K562 (cell line): ENCODE measurements at regions not wholly inside any gene's neighbourhood (a gene's known extent, or its start where the extent isn't known, plus 50 kb on each side); places are given as distances from the start of the nearest gene placed in this dataset.

ENCODE experiments used
- ATAC-seq: fragments of 200-7000 bp; cut with Tn5 transposase; 3 replicates; pipeline ENCODE4 v1.9.1; 2020; ENCODE audit warnings: moderate library complexity
- BruUV-seq: library from RNA; stranded (reverse); fragments of 400-500 nt; replicated peaks from 2 replicates; lab custom pipeline; 2021; lab: Mats Ljungman, UMichigan
- CTCF ChIA-PET: fragments of 300-600 bp; formaldehyde crosslinking; extraction: SDS; loops from one replicate; lab custom pipeline; 2021; ENCODE audit warnings: low intra/inter-chr PET ratio; lab: Yijun Ruan, JAX
- POLR2A ChIA-PET: fragments of 300-600, 350-650 bp; sonication (Branson Sonifier 250); formaldehyde crosslinking; extraction: SDS; loops from one replicate; lab custom pipeline; 2021; ENCODE audit warnings: antibody characterized with exemption, inconsistent platforms; lab: Yijun Ruan, JAX
- DNase-seq, 4 experiments: peaks; one replicate each; pipeline versions ENCODE4 v3.0.0 to v3.0.0-alpha.2; 2011 to 2018; ENCODE audit warnings: low spot score in 3 of 4, mixed read lengths in 3 of 4; ENCODE audit errors: extremely low read depth in 1 of 4
- FAIRE-seq: peaks from 2 replicates; lab custom pipeline; 2011; peaks lifted over from hg19 to GRCh38; lab: Jason Lieb, UNC
- H2AFZ ChIP-seq: 2 replicates; pipeline ENCODE4 v1.6.0; 2011; ENCODE audit warnings: low read depth, low read length, control low read depth, inconsistent platforms
- H3K27ac ChIP-seq: fragments of 200-600 bp; 3 replicates; pipeline ENCODE4 v1.8.0; 2011; ENCODE audit warnings: low read depth, mild to moderate bottlenecking, control low read depth, inconsistent platforms, low read length, moderate library complexity, mixed read lengths; ENCODE audit errors: extremely low read depth
- H3K27me3 ChIP-seq, 2 experiments: fragments of 300-600 bp in 1 of 2; 2 replicates in 1 of 2; 3 replicates in 1 of 2; pipeline versions ENCODE4 v1.6.0 to v1.8.0; 2011; ENCODE audit warnings: inconsistent platforms in 2 of 2, low read length in 2 of 2, mild to moderate bottlenecking in 1 of 2, mixed read lengths in 1 of 2, moderate library complexity in 1 of 2; ENCODE audit not compliant: control insufficient read depth in 2 of 2, insufficient read depth in 2 of 2
- H3K36me3 ChIP-seq: fragments of 300-600 bp; 3 replicates; pipeline ENCODE4 v1.8.0; 2011; ENCODE audit warnings: mild to moderate bottlenecking, low read length, inconsistent platforms; ENCODE audit not compliant: control insufficient read depth, insufficient read depth
- H3K4me1 ChIP-seq, 2 experiments: fragments of 200-600 bp in 1 of 2; replicated peaks in 1 of 2; 2 replicates in 1 of 2; 3 replicates in 1 of 2; pipeline versions ENCODE4 v1.5.1 to v1.8.0; 2011; ENCODE audit warnings: inconsistent platforms in 2 of 2, low read length in 2 of 2, mild to moderate bottlenecking in 1 of 2, mixed read lengths in 1 of 2, moderate library complexity in 1 of 2; ENCODE audit not compliant: control insufficient read depth in 2 of 2, insufficient read depth in 2 of 2
- H3K4me2 ChIP-seq: 2 replicates; pipeline ENCODE4 v1.6.1; 2011; ENCODE audit warnings: low read length, control low read depth, inconsistent platforms, mixed read lengths; ENCODE audit not compliant: insufficient read depth
- H3K4me3 ChIP-seq: fragments of 200-600 bp; sonication (generic), shearing (Covaris generic); 2 replicates; pipeline ENCODE4 v1.5.1; 2016; ENCODE audit warnings: control low read depth, inconsistent platforms
- H3K79me2 ChIP-seq: fragments of 200-600 bp; 3 replicates; pipeline ENCODE4 v1.8.0; 2011; ENCODE audit warnings: low read length, inconsistent platforms; ENCODE audit not compliant: control insufficient read depth, insufficient read depth
- H3K9ac ChIP-seq, 2 experiments: 2 replicates each; pipeline versions ENCODE4 v1.6.0 to v1.6.1; 2011; ENCODE audit warnings: low read depth in 2 of 2, low read length in 2 of 2, control low read depth in 1 of 2, inconsistent platforms in 1 of 2, mild to moderate bottlenecking in 1 of 2, mixed read lengths in 1 of 2; ENCODE audit not compliant: insufficient read depth in 1 of 2
- H3K9me1 ChIP-seq: one replicate; pipeline ENCODE4 v1.6.0; 2011; ENCODE audit warnings: inconsistent platforms, mild to moderate bottlenecking, low read length, moderate library complexity; ENCODE audit not compliant: control insufficient read depth, insufficient read depth
- H3K9me3 ChIP-seq: replicated peaks from 2 replicates; pipeline ENCODE4 v1.5.1; 2011; ENCODE audit warnings: low read depth, low read length, inconsistent platforms; ENCODE audit not compliant: control insufficient read depth, insufficient read depth
- H4K20me1 ChIP-seq: replicated peaks from 2 replicates; pipeline ENCODE4 v1.6.1; 2011; ENCODE audit warnings: low read length, inconsistent platforms, mixed read lengths; ENCODE audit not compliant: control insufficient read depth, insufficient read depth
- ATF7 ChIP-seq: fragments of 450-650 bp; IDR thresholded peaks from 2 replicates; pipeline ENCODE4 v1.7.1; 2014; ENCODE audit warnings: mild to moderate bottlenecking, moderate library complexity
- CREB1 ChIP-seq, 2 experiments: sonication (generic) in 1 of 2; formaldehyde crosslinking in 1 of 2; IDR thresholded peaks; 2 replicates each; pipeline versions ENCODE4 v1.6.1 to v1.8.0; 2012 to 2022; ENCODE audit warnings: inconsistent platforms in 1 of 2, mild to moderate bottlenecking in 1 of 2, missing genetic modification reagents in 1 of 2, moderate library complexity in 1 of 2
- CREB3L1 ChIP-seq: fragments of 450-650 bp; IDR thresholded peaks from 2 replicates; pipeline ENCODE4 v1.6.1; 2014; ENCODE audit warnings: low read depth, mild to moderate bottlenecking, moderate library complexity, borderline replicate concordance
- DIDO1 ChIP-seq: fragments of 450-650 bp; IDR thresholded peaks from 2 replicates; pipeline ENCODE4 v1.6.1; 2016; ENCODE audit warnings: low read depth, missing biosample characterization, missing genetic modification characterization
- DPF2 ChIP-seq: fragments of 450-650 bp; IDR thresholded peaks from 2 replicates; pipeline ENCODE4 v1.6.1; 2016
- FOXJ2 ChIP-seq: fragments of 200-800 bp; sonication (Bioruptor generic); IDR thresholded peaks from 2 replicates; pipeline ENCODE4 v1.6.1; 2016; ENCODE audit warnings: missing genetic modification characterization, missing compliant biosample characterization
- GABPA ChIP-seq: fragments of 200-800 bp; sonication (Bioruptor generic); conservative IDR thresholded peaks from 2 replicates; pipeline ENCODE4 v1.6.1; 2016; ENCODE audit warnings: low read depth, missing genetic modification characterization, missing compliant biosample characterization
- HNRNPLL ChIP-seq: fragments of 200-400 bp; formaldehyde crosslinking; IDR thresholded peaks from 2 replicates; pipeline ENCODE4 v1.6.1; 2017; ENCODE audit warnings: low read length, low read depth, mild to moderate bottlenecking; ENCODE audit not compliant: poor library complexity, severe bottlenecking
- IRF9 ChIP-seq: fragments of 450-650 bp; IDR thresholded peaks from 2 replicates; pipeline ENCODE4 v1.6.1; 2016; ENCODE audit warnings: missing biosample characterization, missing genetic modification characterization
- NR2C1 ChIP-seq, 2 experiments: fragments of 450-650 bp; IDR thresholded peaks; 2 replicates each; pipeline ENCODE4 v1.6.1; 2017; ENCODE audit warnings: mild to moderate bottlenecking in 2 of 2, antibody characterized with exemption in 1 of 2, inconsistent platforms in 1 of 2, missing compliant biosample characterization in 1 of 2, missing genetic modification characterization in 1 of 2
- POLR2B ChIP-seq: fragments of 450-650 bp; IDR thresholded peaks from 2 replicates; pipeline ENCODE4 v1.6.1; 2018; ENCODE audit warnings: low read depth; ENCODE audit not compliant: partially characterized antibody
- SMAD1 ChIP-seq: fragments of 150-350 bp; IDR thresholded peaks from 2 replicates; pipeline ENCODE4 v1.6.1; 2014; ENCODE audit warnings: low read length, low read depth; ENCODE audit not compliant: partially characterized antibody
- TCF7 ChIP-seq: sonication (generic); IDR thresholded peaks from 2 replicates; pipeline ENCODE4 v1.6.1; 2016; ENCODE audit warnings: antibody characterized with exemption, borderline replicate concordance
- ZFP30 ChIP-seq: fragments of 250-450 bp; sonication (Bioruptor Pico); IDR thresholded peaks from 2 replicates; pipeline ENCODE4 v1.8.0; 2022; ENCODE audit warnings: moderate library complexity, mild to moderate bottlenecking, inconsistent platforms, borderline replicate concordance
- ZFP91 ChIP-seq: sonication (generic); formaldehyde crosslinking; IDR thresholded peaks from 2 replicates; pipeline ENCODE4 v1.8.0; 2022; ENCODE audit warnings: mild to moderate bottlenecking, missing genetic modification reagents
- ZNF134 ChIP-seq: fragments of 250-450 bp; sonication (Bioruptor Pico); conservative IDR thresholded peaks from 2 replicates; pipeline ENCODE4 v1.4.0; 2020
- ZNF280B ChIP-seq: fragments of 250-450 bp; sonication (Bioruptor Pico); IDR thresholded peaks from 2 replicates; pipeline ENCODE4 v1.5.1; 2021; ENCODE audit warnings: mild to moderate bottlenecking
- ZNF766 ChIP-seq: fragments of 200-800 bp; sonication (Bioruptor generic); conservative IDR thresholded peaks from 2 replicates; pipeline ENCODE4 v1.6.1; 2016; ENCODE audit warnings: missing genetic modification characterization, missing compliant biosample characterization
- WGBS: fragments of 100-300 bp; shearing (Covaris generic); methylation state at CpG from one replicate; pipeline ENCODE4 v1.1.6; 2016; ENCODE audit warnings: low coverage, mixed read lengths; ENCODE audit not compliant: insufficient coverage; ENCODE audit errors: missing lambda C conversion rate; 5-methylcytosine and 5-hydroxymethylcytosine counted together
- in situ Hi-C: fragments of 300-500 bp; cut with MboI; formaldehyde crosslinking; loops from 4 replicates; pipeline ENCODE4 v1.15.0; 2018; ENCODE audit warnings: inconsistent platforms, mixed read lengths
- intact Hi-C: fragments of 100-400 bp; cut with micrococcal nuclease; formaldehyde crosslinking; loops from 2 replicates; pipeline ENCODE4 v1.14.2; 2022

GRCh38 chr4:156238171-156238570 lies 284.5 kb upstream of the CTSO start:
- no peaks in the 10 kb centered on the region for H3K79me2 ChIP-seq
- intact Hi-C loops (no loop called here), in situ Hi-C loops (no loop called here)
- H3K9me3 ChIP-seq, result no peaks in the 10 kb centered on the region
- ATAC-seq (no peak), DNase-seq (no peak), FAIRE-seq (no peak)
- 0% methylated on average over 2 of the region's 3 CpGs for WGBS
- TF ChIP-seq IRF9 (tag) (no peak), CREB3L1 (no peak), DIDO1 (tag) (no peak), CREB1 (IDR thresholded peaks at IDR 0.05) (no peak), CREB1 (CRISPR knock-in tag; IDR thresholded peaks at IDR 0.05) (no peak), TCF7 (no peak), NR2C1 (IDR thresholded peaks at IDR 0.05) (no peak), NR2C1 (tag; IDR thresholded peaks at IDR 0.05) (no peak), HNRNPLL (no peak), ZNF766 (CRISPR knock-in tag) (no peak), POLR2B (no peak), ZFP91 (CRISPR knock-in tag) (no peak), SMAD1 (no peak), FOXJ2 (tag) (no peak), ZFP30 (CRISPR knock-in tag) (no peak), GABPA (no peak), DPF2 (no peak), ZNF134 (no peak), ZNF280B (no peak), ATF7 (no peak)
- H3K4me3 ChIP-seq, result no peak overlapping the region
- no peaks in the 10 kb centered on the region for H3K9me1 ChIP-seq
- CTCF ChIA-PET, result no interaction called here
- no peaks in the 10 kb centered on the region for H3K27me3 ChIP-seq
- no peak overlapping the region for H2AFZ ChIP-seq
- POLR2A ChIA-PET, result no interaction called here
- no peaks in the 10 kb centered on the region for H3K4me1 ChIP-seq
- BruUV-seq, result no TSS peak
- H3K9ac ChIP-seq, result no peak overlapping the region
- H4K20me1 ChIP-seq, result no peaks in the 10 kb centered on the region
- H3K36me3 ChIP-seq, result no peaks in the 10 kb centered on the region
- H3K4me2 ChIP-seq, result no peak overlapping the region
- no peak overlapping the region for H3K27ac ChIP-seq
